ENCODE measurements at regions not wholly inside any gene's neighbourhood (a gene's known extent, or its start where the extent isn't known, plus 50 kb on each side); places are given as distances from the start of the nearest gene placed in this dataset.

GRCh38 chr22:22035771-22036314, 53.3 kb upstream of the TOP3B start:
- no peak for DNase-seq (ENCODE audit: low spot score)
- in situ Hi-C loops (cut with HindIII; ENCODE audit: low sequenced_read_pairs), result no loop called here

- in situ Hi-C loops (cut with HindIII; ENCODE audit: low sequenced_read_pairs), result no loop called here
- DNase-seq (ENCODE audit: low spot score), result no peak
Measured at GRCh38 chr22:22035203-22035602, 52.6 kb upstream of the TOP3B start.

- in situ Hi-C loops (cut with HindIII; ENCODE audit: low sequenced_read_pairs), result no loop called here
- no peak for DNase-seq (ENCODE audit: low spot score)
Measured at GRCh38 chr22:22034469-22035132, 52.0 kb upstream of the TOP3B start.

GRCh38 chr22:22033803-22034468, 51.3 kb upstream of the TOP3B start:
- in situ Hi-C loops (cut with HindIII; ENCODE audit: low sequenced_read_pairs), result no loop called here
- DNase-seq (ENCODE audit: low spot score), result no peak

- no peak for DNase-seq (ENCODE audit: low spot score)
- in situ Hi-C loops (cut with HindIII; ENCODE audit: low sequenced_read_pairs), result no loop called here
Measured at GRCh38 chr22:22032906-22033802, 50.6 kb upstream of the TOP3B start.

- DNase-seq (ENCODE audit: low spot score), result no peak
- in situ Hi-C loops (cut with HindIII; ENCODE audit: low sequenced_read_pairs), result no loop called here
Measured at GRCh38 chr22:22032099-22032905, 49.7 kb upstream of the TOP3B start.

Data from G401 (cell line).